Natural killer cell (primary cell): ENCODE measurements at regions not wholly inside any gene's neighbourhood (a gene's known extent, or its start where the extent isn't known, plus 50 kb on each side); places are given as distances from the start of the nearest gene placed in this dataset.

Experiments
- ATAC-seq, 3 donors: fragments of 150-1000 bp in 2 of 3; fragments of 200-7000 bp in 1 of 3; cut with Tn5 transposase; 1 replicate in 1 of 3; 2 replicates in 2 of 3; pipeline ENCODE4 v1.10.0; 2021; ENCODE audit warnings: mild to moderate bottlenecking in 2 of 3, moderate library complexity in 2 of 3
- DNase-seq, 2 donors: peaks; one replicate each; pipeline versions ENCODE4 v3.0.0 to v3.0.0-alpha.2; 2013 to 2021; ENCODE audit warnings: mixed read lengths in 1 of 2
- H3K27ac ChIP-seq: one replicate; pipeline ENCODE4 v1.5.1; 2013; ENCODE audit warnings: mild to moderate bottlenecking, low read length
- H3K27me3 ChIP-seq: one replicate; pipeline ENCODE4 v1.6.1; 2013; ENCODE audit warnings: low read length; ENCODE audit not compliant: control insufficient read depth, insufficient read depth
- H3K36me3 ChIP-seq: one replicate; pipeline ENCODE4 v1.6.1; 2013; ENCODE audit warnings: low read length; ENCODE audit not compliant: control insufficient read depth, insufficient read depth
- H3K4me1 ChIP-seq: one replicate; pipeline ENCODE4 v1.6.1; 2013; ENCODE audit warnings: low read length; ENCODE audit not compliant: control insufficient read depth, insufficient read depth
- H3K4me3 ChIP-seq: one replicate; pipeline ENCODE4 v1.5.1; 2013; ENCODE audit warnings: low read length
- H3K9me3 ChIP-seq: one replicate; pipeline ENCODE4 v1.6.1; 2013; ENCODE audit warnings: low read length; ENCODE audit not compliant: control insufficient read depth, insufficient read depth
- H3K27ac Mint-ChIP-seq, 2 donors: one replicate each; pipeline ENCODE4 v1.8.0; 2022; ENCODE audit warnings: mild to moderate bottlenecking in 2 of 2, mixed read lengths in 2 of 2, moderate library complexity in 1 of 2
- H3K27me3 Mint-ChIP-seq, 2 donors: one replicate each; pipeline ENCODE4 v1.8.0; 2022; ENCODE audit warnings: low read depth in 2 of 2, mixed read lengths in 2 of 2
- H3K36me3 Mint-ChIP-seq: one replicate; pipeline ENCODE4 v1.8.0; 2022; ENCODE audit warnings: mixed read lengths
- H3K4me1 Mint-ChIP-seq, 2 donors: one replicate each; pipeline ENCODE4 v1.8.0; 2022; ENCODE audit warnings: mixed read lengths in 2 of 2
- H3K4me3 Mint-ChIP-seq: one replicate; pipeline ENCODE4 v1.8.0; 2022; ENCODE audit warnings: mild to moderate bottlenecking, moderate library complexity, mixed read lengths
- H3K9me3 Mint-ChIP-seq, 2 donors: one replicate each; pipeline ENCODE4 v1.8.0; 2022; ENCODE audit warnings: mixed read lengths in 2 of 2
- CTCF ChIP-seq: fragments of 200-600 bp; IDR thresholded peaks from one replicate; pipeline ENCODE4 v1.8.0; 2022; ENCODE audit warnings: antibody characterized with exemption
- WGBS: methylation state at CpG from one replicate; pipeline ENCODE4 v1.1.7; 2013; ENCODE audit warnings: missing lambda C conversion rate; ENCODE audit not compliant: insufficient coverage; 5-methylcytosine and 5-hydroxymethylcytosine counted together
- intact Hi-C: fragments of 100-400 bp; cut with micrococcal nuclease; formaldehyde crosslinking; loops from one replicate; pipeline ENCODE4 v1.14.2; 2022

DNA sequence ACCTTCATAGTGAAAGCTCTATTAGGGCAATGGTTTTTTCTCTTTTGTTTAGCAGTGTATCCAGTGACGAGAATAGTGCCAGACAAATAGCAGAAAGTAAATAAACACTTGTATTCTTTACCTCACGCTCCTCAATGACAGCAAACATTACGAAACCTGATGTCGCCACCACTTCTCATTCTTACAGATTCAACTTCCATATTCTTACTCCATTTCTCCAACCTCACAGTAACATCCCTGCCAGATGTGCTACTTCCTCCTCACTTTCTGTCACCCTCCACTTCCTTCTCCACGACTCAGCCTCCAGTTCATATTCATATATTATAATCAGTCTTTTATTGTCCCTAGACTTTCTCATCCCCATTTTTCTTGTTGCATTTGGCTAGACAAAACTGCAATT, 1956.2 kb upstream of the AGA start:
- Mint-ChIP-seq H3K4me1 (no peaks in the 10 kb centered on the region), H3K9me3 (peaks cover 21 to 26% of the 10 kb centered on the region in 2 donors), H3K27me3 (no peaks in the 10 kb centered on the region), H3K4me3 (no peak overlapping the region), H3K36me3 (peaks cover 12% of the 10 kb centered on the region), H3K27ac (no peak overlapping the region)
- Histone ChIP-seq H3K36me3 (no peaks in the 10 kb centered on the region), H3K4me1 (no peaks in the 10 kb centered on the region), H3K27me3 (no peaks in the 10 kb centered on the region), H3K9me3 (peaks cover 3% of the 10 kb centered on the region), H3K4me3 (no peak overlapping the region), H3K27ac (no peak overlapping the region)
- intact Hi-C loops: no loop called here
- DNase-seq (no peak), ATAC-seq (no peak)
- no peak for TF ChIP-seq CTCF
- 67% methylated on average over 5 of the region's 5 CpGs for WGBS

DNA sequence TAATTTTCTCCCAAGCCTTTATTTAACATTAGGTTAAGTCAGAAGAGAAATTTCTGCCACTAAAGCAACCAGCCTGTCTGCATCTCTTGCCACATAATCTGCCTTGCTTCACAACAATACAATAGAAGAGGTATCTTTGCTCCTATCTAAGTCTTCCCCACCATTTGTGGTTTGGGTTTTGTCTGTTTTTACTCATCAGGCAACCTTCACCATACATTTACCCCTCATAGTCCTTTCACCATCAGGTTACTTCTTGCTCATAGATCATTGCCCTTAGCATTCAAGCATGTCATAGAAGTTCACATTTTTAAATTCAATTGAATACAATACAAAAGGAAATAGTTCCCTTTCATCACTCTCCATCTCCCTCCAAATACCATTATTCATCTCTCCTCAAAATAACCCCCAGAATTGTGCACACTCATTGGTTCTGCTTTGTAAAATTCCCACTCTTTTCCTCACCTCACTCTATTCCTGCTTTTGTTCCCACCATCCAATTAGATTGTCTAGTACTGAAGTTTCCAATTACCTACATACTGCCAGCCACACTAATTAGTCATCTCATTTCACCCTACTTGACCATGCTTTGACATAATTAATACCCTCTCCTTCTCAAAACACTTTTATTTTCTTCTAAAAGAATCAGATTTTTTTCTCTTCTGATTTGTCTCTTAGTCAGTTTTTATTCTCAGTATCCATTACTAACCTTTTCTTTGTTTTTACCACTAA, 1957.0 kb upstream of the AGA start:
- H3K4me1 Mint-ChIP-seq: no peaks in the 10 kb centered on the region
- no peak for TF ChIP-seq CTCF

DNA sequence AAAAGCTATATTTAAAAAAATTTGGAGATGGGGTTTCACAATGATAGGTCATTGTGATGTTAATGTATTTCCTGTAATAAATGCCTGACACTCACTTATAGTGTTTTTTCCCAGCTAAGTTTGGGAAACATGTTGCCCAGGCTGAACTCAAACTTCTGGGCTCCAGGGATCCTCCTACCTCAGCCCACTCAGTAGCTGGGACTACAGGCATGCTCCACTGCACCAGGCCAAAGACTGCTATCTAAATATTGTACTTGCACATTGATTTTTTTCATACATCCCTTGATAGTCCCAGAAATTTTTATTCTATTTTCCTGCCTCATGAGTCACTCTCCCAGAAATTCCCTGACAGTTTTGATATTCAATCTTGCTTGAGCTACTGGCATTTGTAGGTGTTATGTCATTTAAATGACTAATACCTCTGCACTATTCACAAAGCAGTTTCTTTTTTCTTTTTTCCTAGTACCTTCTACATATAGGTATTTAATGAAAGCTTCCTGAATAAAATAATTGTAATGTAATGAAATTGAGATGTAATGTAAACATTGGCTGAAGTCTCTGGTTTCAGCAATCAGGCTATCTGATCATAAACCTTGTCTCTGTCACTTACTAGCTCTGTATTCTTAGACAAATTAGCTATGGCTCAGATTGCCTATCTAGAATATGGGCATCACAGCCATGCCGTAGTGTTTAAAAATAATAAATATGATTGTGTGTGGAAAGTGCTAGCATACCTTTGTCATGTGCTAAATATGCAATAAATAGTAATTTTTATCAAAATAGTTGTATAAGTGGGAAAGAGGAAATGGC, 1973.0 kb upstream of the AGA start:
- Histone ChIP-seq H3K27ac (no peak overlapping the region), H3K27me3 (no peaks in the 10 kb centered on the region), H3K36me3 (no peaks in the 10 kb centered on the region), H3K9me3 (no peaks in the 10 kb centered on the region), H3K4me1 (no peaks in the 10 kb centered on the region), H3K4me3 (no peak overlapping the region)
- H3K27me3 Mint-ChIP-seq: no peaks in the 10 kb centered on the region
- H3K4me3 Mint-ChIP-seq: no peak overlapping the region
- H3K4me1 Mint-ChIP-seq: no peaks in the 10 kb centered on the region
- peaks cover 15 to 23% of the 10 kb centered on the region in 2 donors for H3K9me3 Mint-ChIP-seq
- no peak for ATAC-seq
- H3K27ac Mint-ChIP-seq: no peak overlapping the region
- TF ChIP-seq CTCF: no peak
- intact Hi-C loops: no loop called here
- DNase-seq: no peak
- WGBS: 83% methylated on average over 1 of the region's 1 CpG
- H3K36me3 Mint-ChIP-seq: no peaks in the 10 kb centered on the region

More for the DNA sequence above, 1957.0 kb upstream of the AGA start:
- H3K4me3 ChIP-seq: no peak overlapping the region
- intact Hi-C loops: no loop called here
- Mint-ChIP-seq H3K27ac (no peak overlapping the region), H3K9me3 (peaks cover 24 to 29% of the 10 kb centered on the region in 2 donors), H3K36me3 (peaks cover 15% of the 10 kb centered on the region), H3K27me3 (no peaks in the 10 kb centered on the region), H3K4me3 (no peak overlapping the region)
- H3K36me3 ChIP-seq: no peaks in the 10 kb centered on the region
- peaks cover 3% of the 10 kb centered on the region for H3K9me3 ChIP-seq
- ATAC-seq (no peak), DNase-seq (no peak)
- H3K27ac ChIP-seq: no peak overlapping the region
- no peaks in the 10 kb centered on the region for H3K4me1 ChIP-seq
- no peaks in the 10 kb centered on the region for H3K27me3 ChIP-seq
